Glutamatergic neuron (in vitro differentiated cells): ENCODE measurements at regions not wholly inside any gene's neighbourhood (a gene's known extent, or its start where the extent isn't known, plus 50 kb on each side); places are given as distances from the start of the nearest gene placed in this dataset.
"Not testable (repeated sequence)": the region's sequence is repeated elsewhere in the genome, so short reads cannot be mapped to it uniquely, and the experiment has no call there.

ENCODE experiments used
- DNase-seq: peaks from one replicate; pipeline ENCODE4 v3.0.0; 2022
- H3K27ac Mint-ChIP-seq: one replicate; pipeline ENCODE4 v1.8.0; 2020; ENCODE audit warnings: mild to moderate bottlenecking, mixed read lengths, inconsistent platforms; ENCODE audit not compliant: unreplicated experiment
- H3K27me3 Mint-ChIP-seq: one replicate; pipeline ENCODE4 v1.8.0; 2020; ENCODE audit warnings: mild to moderate bottlenecking, moderate library complexity, mixed read lengths, inconsistent platforms; ENCODE audit not compliant: unreplicated experiment
- H3K36me3 Mint-ChIP-seq: one replicate; pipeline ENCODE4 v1.8.0; 2020; ENCODE audit warnings: mild to moderate bottlenecking, mixed read lengths, inconsistent platforms; ENCODE audit not compliant: unreplicated experiment
- H3K4me1 Mint-ChIP-seq: one replicate; pipeline ENCODE4 v1.8.0; 2020; ENCODE audit warnings: mild to moderate bottlenecking, low read depth, mixed read lengths, inconsistent platforms; ENCODE audit not compliant: unreplicated experiment
- H3K4me3 Mint-ChIP-seq: one replicate; pipeline ENCODE4 v1.8.0; 2020; ENCODE audit warnings: mild to moderate bottlenecking, mixed read lengths, inconsistent platforms; ENCODE audit not compliant: unreplicated experiment
- H3K9me3 Mint-ChIP-seq: one replicate; pipeline ENCODE4 v1.8.0; 2020; ENCODE audit warnings: mild to moderate bottlenecking, moderate library complexity, mixed read lengths, inconsistent platforms; ENCODE audit not compliant: unreplicated experiment
- CTCF ChIP-seq: fragments of 200-600 bp; sonication (generic); IDR thresholded peaks from one replicate; pipeline ENCODE4 v1.5.0; 2021; ENCODE audit not compliant: partially characterized antibody, unreplicated experiment

GRCh38 chr7:46751927-46752723 lies 829.8 kb downstream of the TNS3 start:
- peaks cover 11% of the 10 kb centered on the region for H3K4me1 Mint-ChIP-seq
- DNase-seq, H3K9me3 Mint-ChIP-seq, H3K36me3 Mint-ChIP-seq, H3K27ac Mint-ChIP-seq, H3K4me3 Mint-ChIP-seq, H3K27me3 Mint-ChIP-seq: not testable (repeated sequence)

DNA sequence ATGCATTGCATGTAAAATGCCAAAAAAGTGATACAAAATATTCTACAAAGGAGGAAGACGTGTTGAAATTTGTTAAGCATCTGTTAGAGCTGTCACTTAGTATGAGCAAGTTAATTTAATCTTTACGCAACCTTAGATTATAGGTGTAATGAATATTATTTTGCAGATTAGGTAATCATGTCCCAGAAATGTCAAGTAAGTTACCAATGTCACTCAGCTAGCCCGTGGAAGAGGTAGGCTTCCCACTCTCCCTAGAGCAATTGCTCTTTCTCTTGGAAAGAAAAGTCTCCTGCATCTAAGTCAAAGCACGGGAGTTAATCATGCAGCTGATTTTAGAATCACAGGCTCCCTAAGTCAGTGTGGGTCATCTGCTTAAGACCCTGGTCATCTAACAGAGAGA lies 830.4 kb upstream of the IGFBP3 start:
- Mint-ChIP-seq H3K27ac (no peak overlapping the region), H3K36me3 (no peaks in the 10 kb centered on the region), H3K4me3 (no peak overlapping the region)

DNA sequence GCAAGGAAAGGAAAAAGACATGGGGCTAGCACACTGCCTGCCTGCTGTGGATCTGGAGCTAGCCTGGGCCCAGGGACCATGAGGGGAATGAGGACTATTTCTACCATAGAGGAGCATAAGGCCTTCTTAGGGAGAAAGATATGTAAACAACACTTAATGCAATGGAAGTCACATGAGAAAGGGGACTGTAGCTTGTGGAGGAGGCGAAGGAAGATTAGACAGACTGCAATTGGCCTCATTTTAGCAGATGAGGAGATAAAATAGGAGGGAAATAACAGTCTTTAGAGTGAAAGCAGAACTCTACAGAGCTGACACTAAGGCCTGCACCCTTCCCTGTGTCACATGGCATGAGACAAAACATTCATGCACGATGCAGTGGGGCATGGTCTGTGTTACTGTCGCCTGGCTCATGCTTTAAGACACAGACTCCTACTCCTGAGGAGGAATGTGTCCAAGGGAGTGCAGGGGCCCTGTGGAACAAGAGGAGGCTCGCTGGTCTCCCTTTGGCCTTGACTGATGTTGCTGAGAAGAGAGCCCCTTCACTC lies 829.3 kb upstream of the IGFBP3 start:
- TF ChIP-seq CTCF = no peak
- Mint-ChIP-seq H3K4me3 (no peak overlapping the region), H3K4me1 (peaks cover 16% of the 10 kb centered on the region), H3K27me3 (peaks cover 2% of the 10 kb centered on the region), H3K36me3 (no peaks in the 10 kb centered on the region), H3K27ac (no peak overlapping the region), H3K9me3 (peaks cover 4% of the 10 kb centered on the region)
- no peak for DNase-seq

More for the DNA sequence above, 830.4 kb upstream of the IGFBP3 start:
- DNase-seq = no peak
- Mint-ChIP-seq H3K27me3 (peaks cover 2% of the 10 kb centered on the region), H3K9me3 (peaks cover 4% of the 10 kb centered on the region), H3K4me1 (peaks cover 14% of the 10 kb centered on the region)
- TF ChIP-seq CTCF = no peak

- no peaks in the 10 kb centered on the region for H3K36me3 Mint-ChIP-seq
- peaks cover 4% of the 10 kb centered on the region for H3K4me1 Mint-ChIP-seq
- no peaks in the 10 kb centered on the region for H3K9me3 Mint-ChIP-seq
- DNase-seq = no peak
- H3K27me3 Mint-ChIP-seq = no peaks in the 10 kb centered on the region
- TF ChIP-seq CTCF = no peak
- H3K4me3 Mint-ChIP-seq = no peak overlapping the region
- no peak overlapping the region for H3K27ac Mint-ChIP-seq
These were observed 827.0 kb upstream of the IGFBP3 start for GRCh38 chr7:46747869-46748576.

- Mint-ChIP-seq H3K4me1 (peaks cover 4% of the 10 kb centered on the region), H3K4me3 (no peak overlapping the region), H3K27me3 (no peaks in the 10 kb centered on the region), H3K36me3 (no peaks in the 10 kb centered on the region), H3K27ac (no peak overlapping the region), H3K9me3 (no peaks in the 10 kb centered on the region)
- no peak for DNase-seq
- TF ChIP-seq CTCF = no peak
These were observed 825.9 kb upstream of the IGFBP3 start for GRCh38 chr7:46746695-46747687.
